ENCODE measurements at regions not wholly inside any gene's neighbourhood (a gene's known extent, or its start where the extent isn't known, plus 50 kb on each side); places are given as distances from the start of the nearest gene placed in this dataset.

- Histone ChIP-seq H4K20me1 (replicated peaks; ENCODE audit: control insufficient read depth, insufficient read depth, low read length) (no peaks in the 10 kb centered on the region), H3K27ac (ENCODE audit: extremely low read depth, low read depth, low read length) (no peak overlapping the region), H3K4me3 (no peak overlapping the region), H3K27me3 (ENCODE audit: control insufficient read depth in 2 of 2, insufficient read depth in 2 of 2, low read length in 2 of 2) (no peaks in the 10 kb centered on the region), H3K4me2 (ENCODE audit: insufficient read depth, low read length) (no peak overlapping the region), H3K4me1 (replicated peaks in 1 of 2; ENCODE audit: control insufficient read depth in 2 of 2, insufficient read depth in 2 of 2, low read length in 2 of 2) (no peaks in the 10 kb centered on the region; a peak in 2 of 5 replicates), H3K36me3 (ENCODE audit: control insufficient read depth, insufficient read depth, low read length) (no peaks in the 10 kb centered on the region), H3K9me3 (replicated peaks; ENCODE audit: control insufficient read depth, insufficient read depth, low read depth, low read length) (no peaks in the 10 kb centered on the region; the same call in 1 of the 2 replicates), H3K9me1 (ENCODE audit: control insufficient read depth, insufficient read depth, low read length) (no peaks in the 10 kb centered on the region), H3K9ac (ENCODE audit: insufficient read depth in 1 of 2, low read depth in 2 of 2, low read length in 2 of 2) (no peak overlapping the region), H2AFZ (ENCODE audit: low read depth, low read length) (no peak overlapping the region), H3K79me2 (ENCODE audit: control insufficient read depth, insufficient read depth, low read length) (peaks cover 5% of the 10 kb centered on the region; the same call in 2 of the 3 replicates)
- 2% methylated on average over 3 of the region's 3 CpGs for WGBS (ENCODE audit: insufficient coverage, low coverage, missing lambda C conversion rate)
- intact Hi-C loops (cut with micrococcal nuclease) (no loop called here), in situ Hi-C loops (cut with MboI) (no loop called here)
- ChIA-PET POLR2A (no interaction called here), CTCF (ENCODE audit: low intra/inter-chr PET ratio) (no interaction called here)
- DNase-seq (ENCODE audit: extremely low read depth in 1 of 4, low spot score in 3 of 4): peak in 1 of 4 experiments; percentile 12
- BruUV-seq (replicated peaks): no TSS peak
- no peak for ATAC-seq
- FAIRE-seq: no peak
- TF ChIP-seq RBM15 (IDR thresholded peaks at IDR 0.05; ENCODE audit: insufficient read depth, low read length): no peak
- no peak for TF ChIP-seq ZBTB34 (CRISPR knock-in tag; IDR thresholded peaks at IDR 0.05)
- no peak for TF ChIP-seq ZKSCAN8 (CRISPR knock-in tag; IDR thresholded peaks at IDR 0.05)
- TF ChIP-seq EP400 (IDR thresholded peaks at IDR 0.05): no peak
- TF ChIP-seq U2AF2 (optimal IDR thresholded peaks at IDR 0.05; ENCODE audit: low read depth, low read length): no peak
- TF ChIP-seq CBX5 (IDR thresholded peaks at IDR 0.05; ENCODE audit: borderline replicate concordance, low read depth): no peak
- TF ChIP-seq PKNOX1 (IDR thresholded peaks at IDR 0.05): peak; percentile 92
- TF ChIP-seq TRIM24 (IDR thresholded peaks at IDR 0.05): peak in 1 of 2 experiments; percentile 37; a peak in 1 of 4 replicates
- TF ChIP-seq EP300 (IDR thresholded peaks at IDR 0.05; ENCODE audit: low read length): peak; percentile 70; the same call in 1 of the 2 replicates
- 0 out of 2 replicates have a peak, but pooled peaks have one; percentile 25 for TF ChIP-seq TEAD4 (IDR thresholded peaks at IDR 0.05; ENCODE audit: low read length)
- no peak for TF ChIP-seq TEAD4 (CRISPR knock-in tag; IDR thresholded peaks at IDR 0.05; ENCODE audit: borderline replicate concordance)
- TF ChIP-seq MTA2 (IDR thresholded peaks at IDR 0.05; ENCODE audit: low read depth): no peak
- TF ChIP-seq ZNF23 (CRISPR knock-in tag; IDR thresholded peaks at IDR 0.05): no peak
- TF ChIP-seq STAT6 (CRISPR knock-in tag; IDR thresholded peaks at IDR 0.05): no peak
- no peak for TF ChIP-seq SIN3B (IDR thresholded peaks at IDR 0.05; ENCODE audit: low read depth)
- TF ChIP-seq SMAD3 (CRISPR knock-in tag; conservative IDR thresholded peaks at IDR 0.05): no peak
- no peak for TF ChIP-seq MLLT1 (IDR thresholded peaks at IDR 0.05)
- no peak for TF ChIP-seq ATF1 (CRISPR knock-in tag; IDR thresholded peaks at IDR 0.05)
- TF ChIP-seq ATF1 (tag; IDR thresholded peaks at IDR 0.05): no peak
- TF ChIP-seq MEIS2 (IDR thresholded peaks at IDR 0.05; ENCODE audit: partially characterized antibody): peak; percentile 99
- no peak for TF ChIP-seq RFX7 (CRISPR knock-in tag; IDR thresholded peaks at IDR 0.05)
These were observed 939.3 kb downstream of the CDH18 start for GRCh38 chr5:19048726-19049125.
